Suprapubic skin (tissue), 4 donors: ENCODE measurements at regions not wholly inside any gene's neighbourhood (a gene's known extent, or its start where the extent isn't known, plus 50 kb on each side); places are given as distances from the start of the nearest gene placed in this dataset.

Source experiments
- EP300 ChIP-seq: sonication (generic); formaldehyde crosslinking; IDR thresholded peaks from one replicate; pipeline ENCODE4 v1.6.1; 2017; ENCODE audit warnings: antibody characterized with exemption
- POLR2A ChIP-seq, 2 donors: fragments of 450-650 bp; IDR thresholded peaks; one replicate each; pipeline ENCODE4 v1.6.1; 2017; ENCODE audit warnings: antibody characterized with exemption in 2 of 2, mild to moderate bottlenecking in 2 of 2, moderate library complexity in 2 of 2
- POLR2AphosphoS5 ChIP-seq, 3 donors: sonication (generic); formaldehyde crosslinking; IDR thresholded peaks; one replicate each; pipeline ENCODE4 v1.6.1; 2017; ENCODE audit warnings: antibody characterized with exemption in 3 of 3
- TF ChIP-seq, protein P1 (sequence below), 2 donors: fragments of 200-600 bp in 1 of 2; fragments of 450-650 bp in 1 of 2; sonication (generic) in 1 of 2; IDR thresholded peaks; one replicate each; pipeline ENCODE4 v1.5.1; 2016 to 2019; ENCODE audit warnings: antibody characterized with exemption in 2 of 2, mild to moderate bottlenecking in 1 of 2, moderate library complexity in 1 of 2

DNA sequence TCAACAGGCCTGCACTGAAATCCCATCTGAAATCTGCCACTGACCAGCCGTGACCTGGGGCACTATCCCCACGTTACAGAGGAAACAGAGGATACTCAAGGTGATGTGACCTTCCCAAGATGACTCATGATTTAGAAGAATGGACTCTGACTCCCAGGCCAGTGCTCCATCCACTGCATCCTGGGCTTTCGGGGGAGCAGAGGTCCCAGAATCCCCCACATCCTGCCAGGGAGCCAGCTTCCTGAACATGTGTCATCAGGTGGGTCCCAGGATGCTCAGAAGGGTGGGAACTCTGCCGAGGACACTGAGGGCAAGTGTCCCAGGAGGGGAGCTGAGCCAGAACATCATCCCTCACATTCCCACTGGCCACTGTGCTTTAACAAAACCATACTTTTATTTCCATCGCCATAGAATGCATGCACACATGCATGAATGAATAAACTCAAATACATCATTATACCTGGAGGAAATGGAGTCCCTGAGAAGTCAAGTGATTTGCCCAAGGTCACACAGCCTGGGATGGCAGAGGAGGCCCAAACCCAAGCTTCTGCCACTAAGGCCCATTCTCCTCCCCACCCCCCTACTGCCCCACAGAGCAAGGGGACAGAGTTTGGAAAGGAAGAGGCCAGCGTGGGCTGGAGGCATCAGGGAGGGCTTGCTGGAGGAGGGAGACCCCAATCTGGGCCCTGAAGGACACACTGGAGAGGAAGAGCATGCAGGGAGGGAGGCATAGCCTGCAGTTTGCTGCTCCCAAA, 189.4 kb downstream of the MATN1 start:
- TF ChIP-seq, protein P1, sequence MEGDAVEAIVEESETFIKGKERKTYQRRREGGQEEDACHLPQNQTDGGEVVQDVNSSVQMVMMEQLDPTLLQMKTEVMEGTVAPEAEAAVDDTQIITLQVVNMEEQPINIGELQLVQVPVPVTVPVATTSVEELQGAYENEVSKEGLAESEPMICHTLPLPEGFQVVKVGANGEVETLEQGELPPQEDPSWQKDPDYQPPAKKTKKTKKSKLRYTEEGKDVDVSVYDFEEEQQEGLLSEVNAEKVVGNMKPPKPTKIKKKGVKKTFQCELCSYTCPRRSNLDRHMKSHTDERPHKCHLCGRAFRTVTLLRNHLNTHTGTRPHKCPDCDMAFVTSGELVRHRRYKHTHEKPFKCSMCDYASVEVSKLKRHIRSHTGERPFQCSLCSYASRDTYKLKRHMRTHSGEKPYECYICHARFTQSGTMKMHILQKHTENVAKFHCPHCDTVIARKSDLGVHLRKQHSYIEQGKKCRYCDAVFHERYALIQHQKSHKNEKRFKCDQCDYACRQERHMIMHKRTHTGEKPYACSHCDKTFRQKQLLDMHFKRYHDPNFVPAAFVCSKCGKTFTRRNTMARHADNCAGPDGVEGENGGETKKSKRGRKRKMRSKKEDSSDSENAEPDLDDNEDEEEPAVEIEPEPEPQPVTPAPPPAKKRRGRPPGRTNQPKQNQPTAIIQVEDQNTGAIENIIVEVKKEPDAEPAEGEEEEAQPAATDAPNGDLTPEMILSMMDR (IDR thresholded peaks at IDR 0.05) = no peak
- TF ChIP-seq POLR2A (IDR thresholded peaks at IDR 0.05) (no peak), POLR2AphosphoS5 (IDR thresholded peaks at IDR 0.05) (no peak), EP300 (no peak)
